22Rv1 (cell line): ENCODE measurements at regions not wholly inside any gene's neighbourhood (a gene's known extent, or its start where the extent isn't known, plus 50 kb on each side); places are given as distances from the start of the nearest gene placed in this dataset.
A peak's percentile ranks its signal among the peaks of the same experiment; 100 is the strongest.

Experiments used
- H3K27ac ChIP-seq: fragments of 450-650 bp; 2 replicates; pipeline ENCODE4 v1.5.1; 2017
- ZFX ChIP-seq: fragments of 450-650 bp; IDR thresholded peaks from 2 replicates; pipeline ENCODE4 v1.6.1; 2017; ENCODE audit warnings: antibody characterized with exemption, borderline replicate concordance
- TF ChIP-seq, protein P1 (sequence below): fragments of 450-650 bp; IDR thresholded peaks from 2 replicates; pipeline ENCODE4 v1.5.1; 2017; ENCODE audit warnings: mild to moderate bottlenecking

DNA sequence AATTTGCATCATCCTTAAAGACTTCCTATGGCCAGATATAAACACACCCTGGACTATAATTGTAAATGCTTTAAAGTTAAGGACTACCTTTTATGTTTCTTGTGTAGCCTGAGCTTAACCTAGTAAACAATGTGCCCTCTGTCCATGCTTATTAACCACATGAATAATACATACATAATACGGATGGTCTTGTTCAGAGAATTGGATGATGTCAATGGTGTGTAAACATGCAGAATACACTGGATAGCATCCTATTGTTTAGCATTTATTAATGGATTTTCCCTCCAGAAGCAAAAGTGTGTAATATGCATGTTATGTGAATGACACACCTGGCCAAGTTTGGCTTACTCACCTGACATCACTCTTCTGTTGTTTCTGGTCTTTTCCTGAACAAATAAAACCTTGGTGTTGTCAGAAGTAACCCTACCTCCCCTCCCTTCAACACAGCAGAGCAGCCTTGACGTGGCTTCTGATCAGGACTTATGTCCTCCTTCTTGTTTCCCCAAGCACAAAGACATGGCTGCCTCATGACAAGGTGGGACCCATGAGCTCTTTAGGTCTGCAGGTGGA is 517.9 kb downstream of the MTRR start:
- no peak for TF ChIP-seq ZFX
- TF ChIP-seq, protein P1, sequence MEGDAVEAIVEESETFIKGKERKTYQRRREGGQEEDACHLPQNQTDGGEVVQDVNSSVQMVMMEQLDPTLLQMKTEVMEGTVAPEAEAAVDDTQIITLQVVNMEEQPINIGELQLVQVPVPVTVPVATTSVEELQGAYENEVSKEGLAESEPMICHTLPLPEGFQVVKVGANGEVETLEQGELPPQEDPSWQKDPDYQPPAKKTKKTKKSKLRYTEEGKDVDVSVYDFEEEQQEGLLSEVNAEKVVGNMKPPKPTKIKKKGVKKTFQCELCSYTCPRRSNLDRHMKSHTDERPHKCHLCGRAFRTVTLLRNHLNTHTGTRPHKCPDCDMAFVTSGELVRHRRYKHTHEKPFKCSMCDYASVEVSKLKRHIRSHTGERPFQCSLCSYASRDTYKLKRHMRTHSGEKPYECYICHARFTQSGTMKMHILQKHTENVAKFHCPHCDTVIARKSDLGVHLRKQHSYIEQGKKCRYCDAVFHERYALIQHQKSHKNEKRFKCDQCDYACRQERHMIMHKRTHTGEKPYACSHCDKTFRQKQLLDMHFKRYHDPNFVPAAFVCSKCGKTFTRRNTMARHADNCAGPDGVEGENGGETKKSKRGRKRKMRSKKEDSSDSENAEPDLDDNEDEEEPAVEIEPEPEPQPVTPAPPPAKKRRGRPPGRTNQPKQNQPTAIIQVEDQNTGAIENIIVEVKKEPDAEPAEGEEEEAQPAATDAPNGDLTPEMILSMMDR = no peak
- no peak overlapping the region for H3K27ac ChIP-seq

DNA sequence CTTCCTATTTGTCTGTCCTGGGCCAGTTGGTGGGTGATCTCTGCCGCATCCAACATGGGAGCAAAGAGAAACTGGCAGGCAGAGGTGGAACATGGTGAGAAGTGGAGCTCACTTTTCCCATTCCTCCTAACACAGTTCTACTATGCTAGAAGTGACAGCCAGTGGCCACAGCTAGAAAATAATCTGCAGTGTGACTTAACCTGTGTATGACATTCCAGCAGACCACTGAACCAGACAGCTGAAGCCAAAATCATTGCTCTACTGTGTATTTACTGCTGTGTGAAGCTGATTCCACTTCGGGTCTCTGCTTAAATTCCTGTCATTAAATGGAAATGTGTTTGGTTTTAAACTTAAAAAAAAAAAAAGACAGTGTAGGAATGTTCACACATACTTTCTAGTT is 523.0 kb downstream of the MTRR start:
- no peak for TF ChIP-seq ZFX
- TF ChIP-seq, protein P1 = no peak

DNA sequence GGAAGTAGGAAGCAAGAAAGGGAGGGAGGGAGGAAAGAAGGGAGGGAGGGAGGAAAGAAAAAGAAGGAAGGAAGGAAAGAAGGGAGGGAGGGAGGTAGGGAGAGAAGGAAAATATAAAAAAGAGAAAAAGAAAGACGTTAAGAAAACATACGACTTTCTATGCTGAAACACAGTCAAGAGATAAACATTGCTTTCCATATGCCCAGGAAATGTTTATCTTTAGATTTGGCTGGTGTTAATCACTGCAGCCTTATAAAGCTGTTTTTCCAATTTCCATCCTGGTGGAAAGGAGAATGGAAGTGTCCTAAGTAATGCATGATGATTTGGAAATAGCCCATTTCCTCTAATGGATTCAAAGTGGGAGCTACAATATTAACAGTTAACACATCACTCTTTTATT is 524.3 kb downstream of the MTRR start:
- TF ChIP-seq, protein P1 = no peak
- TF ChIP-seq ZFX = no peak
- H3K27ac ChIP-seq = no peak overlapping the region

More for the DNA sequence above, 523.0 kb downstream of the MTRR start:
- no peak overlapping the region for H3K27ac ChIP-seq

DNA sequence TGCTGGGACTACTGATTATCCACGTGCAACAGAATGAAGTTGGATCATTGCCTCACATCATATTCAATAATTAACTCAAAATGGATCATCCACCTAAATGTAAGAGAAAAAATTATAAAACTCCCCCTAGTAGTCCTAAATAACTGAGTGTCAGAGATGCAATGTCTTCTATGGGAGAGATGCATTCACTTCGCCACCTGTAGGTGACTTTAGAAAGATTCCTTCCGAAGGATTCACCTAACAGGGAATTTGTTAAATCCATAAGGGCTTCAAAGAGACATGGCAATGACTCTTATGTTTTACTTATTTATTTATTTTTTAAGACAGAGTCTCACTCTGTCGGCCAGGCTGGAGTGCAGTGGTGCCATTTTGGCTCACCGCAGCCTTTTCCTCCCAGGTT is 526.0 kb downstream of the MTRR start:
- no peak overlapping the region for H3K27ac ChIP-seq
- no peak for TF ChIP-seq ZFX
- TF ChIP-seq, protein P1 = peak; percentile 29

DNA sequence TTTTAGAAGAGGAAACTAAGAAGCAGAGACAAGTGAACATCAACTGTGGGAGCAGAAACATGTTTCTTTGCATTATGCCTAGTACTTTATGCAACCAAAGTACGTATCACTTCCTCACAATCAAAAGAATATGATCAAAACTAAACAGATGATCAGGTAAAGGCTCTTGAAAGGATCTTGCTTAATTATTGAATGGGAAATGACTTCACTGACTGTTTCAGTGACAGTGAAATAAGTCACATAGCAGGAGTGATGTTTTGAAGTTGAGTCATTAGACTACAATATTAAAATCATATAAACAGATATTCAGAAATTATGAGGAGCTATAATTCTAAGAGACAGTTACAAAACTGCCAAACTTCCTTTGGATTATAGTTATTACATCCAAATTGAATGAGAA is 527.3 kb downstream of the MTRR start:
- TF ChIP-seq, protein P1 = no peak
- TF ChIP-seq ZFX = no peak
- H3K27ac ChIP-seq = no peak overlapping the region

DNA sequence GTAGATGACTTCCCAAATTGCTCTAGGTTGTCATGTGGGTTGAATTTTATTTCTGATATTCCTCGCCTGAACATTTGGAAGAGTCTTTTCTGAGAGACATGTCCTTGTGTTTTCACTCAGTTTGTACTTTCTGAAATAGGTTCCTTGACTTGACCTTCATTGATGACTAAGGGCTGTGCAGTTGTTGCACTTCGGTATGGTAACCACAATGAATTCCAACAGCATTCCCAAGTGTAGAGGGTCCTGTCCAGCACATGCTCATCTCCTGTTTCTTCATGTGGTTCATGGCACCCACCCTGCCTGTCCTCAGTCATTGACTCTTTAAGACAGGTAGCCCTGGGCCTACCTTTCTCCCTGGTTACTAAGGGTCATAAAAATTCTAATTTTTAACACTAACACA is 527.8 kb downstream of the MTRR start:
- no peak for TF ChIP-seq ZFX
- TF ChIP-seq, protein P1 = no peak
- no peak overlapping the region for H3K27ac ChIP-seq

DNA sequence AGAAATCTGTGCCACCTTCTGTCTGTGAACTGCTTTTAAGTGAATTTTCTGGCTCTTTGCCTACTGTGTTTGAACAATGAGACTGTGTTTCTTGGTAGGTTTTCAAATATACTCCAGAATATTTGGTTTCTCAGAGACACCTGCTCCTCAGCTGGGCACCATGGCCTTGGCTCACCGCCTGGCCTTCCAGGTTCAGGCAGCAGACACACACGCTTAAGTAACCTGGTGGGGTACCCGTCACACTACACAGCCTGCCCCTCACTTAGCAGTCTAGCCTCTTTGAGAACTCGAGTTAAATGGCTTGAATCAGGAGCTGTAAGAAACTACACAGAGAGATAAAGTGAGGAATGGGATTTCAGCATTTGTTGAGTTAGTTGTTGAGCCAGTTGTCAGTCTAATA is 530.5 kb downstream of the MTRR start:
- no peak for TF ChIP-seq ZFX
- TF ChIP-seq, protein P1 = no peak

More for the DNA sequence above, 530.5 kb downstream of the MTRR start:
- H3K27ac ChIP-seq = no peak overlapping the region
